PC-3 (cell line): ENCODE measurements at regions not wholly inside any gene's neighbourhood (a gene's known extent, or its start where the extent isn't known, plus 50 kb on each side); places are given as distances from the start of the nearest gene placed in this dataset.

Experiments used
- ATAC-seq: fragments of 200-7000 bp; cut with Tn5 transposase; 2 replicates; pipeline ENCODE4 v1.9.1; 2020; ENCODE audit warnings: mild to moderate bottlenecking, moderate library complexity
- BruUV-seq: library from RNA; stranded (reverse); fragments of 400-500 nt; replicated peaks from 2 replicates; lab custom pipeline; 2021; lab: Mats Ljungman, UMichigan
- CTCF ChIA-PET: fragments of 300-600 bp; sonication (Branson Sonifier 250); formaldehyde crosslinking; loops from one replicate; lab custom pipeline; 2022; ENCODE audit warnings: antibody characterized with exemption; lab: Charles Lee
- POLR2A ChIA-PET: fragments of 300-600 bp; sonication (Branson Sonifier 250); formaldehyde crosslinking; loops from one replicate; lab custom pipeline; 2022; ENCODE audit warnings: antibody characterized with exemption; ENCODE audit not compliant: unreplicated experiment; lab: Charles Lee
- DNase-seq: peaks from one replicate; pipeline ENCODE4 v3.0.0-alpha.2; 2015
- H2AFZ ChIP-seq: fragments of 300-600 bp; sonication (generic); 2 replicates; pipeline ENCODE4 v1.6.0; 2016; ENCODE audit warnings: antibody characterized with exemption, low read length
- H3F3A ChIP-seq: fragments of 300-600 bp; sonication (generic); one replicate; pipeline ENCODE4 v1.6.0; 2017; ENCODE audit warnings: antibody characterized with exemption, low read length, control low read depth, mild to moderate bottlenecking; ENCODE audit not compliant: unreplicated experiment
- H3K27ac ChIP-seq: fragments of 300-600 bp; sonication (generic); 2 replicates; pipeline ENCODE4 v1.5.1; 2016; ENCODE audit warnings: mild to moderate bottlenecking, low read length
- H3K27me3 ChIP-seq: fragments of 300-600 bp; sonication (generic); 2 replicates; pipeline ENCODE4 v1.6.1; 2016; ENCODE audit warnings: low read length, mixed read lengths
- H3K36me3 ChIP-seq: fragments of 300-600 bp; sonication (generic); 2 replicates; pipeline ENCODE4 v1.6.1; 2016; ENCODE audit warnings: low read depth, mixed run types, low read length, mixed read lengths
- H3K4me1 ChIP-seq: fragments of 300-600 bp; sonication (generic); 2 replicates; pipeline ENCODE4 v1.5.1; 2016; ENCODE audit warnings: low read length; ENCODE audit not compliant: insufficient read depth
- H3K4me2 ChIP-seq: fragments of 300-600 bp; sonication (generic); 2 replicates; pipeline ENCODE4 v1.6.0; 2016; ENCODE audit warnings: low read length
- H3K4me3 ChIP-seq: fragments of 300-600 bp; sonication (generic); 2 replicates; pipeline ENCODE4 v1.5.1; 2016; ENCODE audit warnings: mild to moderate bottlenecking, low read length, mixed read lengths
- H3K79me2 ChIP-seq: fragments of 300-600 bp; sonication (generic); 2 replicates; pipeline ENCODE4 v1.6.1; 2017; ENCODE audit warnings: low read length, mixed read lengths
- H3K9ac ChIP-seq: fragments of 300-600 bp; sonication (generic); 2 replicates; pipeline ENCODE4 v1.6.0; 2016; ENCODE audit warnings: mild to moderate bottlenecking, low read length
- H3K9me2 ChIP-seq: fragments of 300-600 bp; sonication (generic); replicated peaks from 2 replicates; pipeline ENCODE4 v1.6.1; 2016; ENCODE audit warnings: mixed run types, low read length, mixed read lengths
- H3K9me3 ChIP-seq: fragments of 300-600 bp; sonication (generic); 2 replicates; pipeline ENCODE4 v1.6.1; 2016; ENCODE audit warnings: low read length, mixed read lengths
- H4K20me1 ChIP-seq: fragments of 300-600 bp; sonication (generic); 2 replicates; pipeline ENCODE4 v1.6.1; 2016; ENCODE audit warnings: low read length, mixed read lengths
- CTCF ChIP-seq: fragments of 300-600 bp; sonication (generic); conservative IDR thresholded peaks from 2 replicates; pipeline ENCODE4 v1.5.1; 2017; ENCODE audit warnings: antibody characterized with exemption, low read depth, mild to moderate bottlenecking, low read length
- EZH2 ChIP-seq: fragments of 300-600 bp; sonication (generic); IDR thresholded peaks from one replicate; pipeline ENCODE4 v1.6.1; 2017; ENCODE audit warnings: antibody characterized with exemption, mild to moderate bottlenecking, low read length; ENCODE audit not compliant: unreplicated experiment
- EZH2phosphoT487 ChIP-seq: fragments of 300-600 bp; sonication (generic); IDR thresholded peaks from 2 replicates; pipeline ENCODE4 v1.6.1; 2018; ENCODE audit warnings: mild to moderate bottlenecking, antibody characterized with exemption, low read length, borderline replicate concordance
- intact Hi-C: fragments of 100-400 bp; cut with micrococcal nuclease; formaldehyde crosslinking; loops from 2 replicates; pipeline ENCODE4 v1.9.0; 2023

- BruUV-seq = no TSS peak
- Histone ChIP-seq H3K27me3 (peaks cover 8% of the 10 kb centered on the region; the same call in 1 of the 2 replicates), H3K4me2 (no peak overlapping the region), H3K4me1 (no peaks in the 10 kb centered on the region), H4K20me1 (no peaks in the 10 kb centered on the region), H3K9me2 (no peaks in the 10 kb centered on the region; the same call in 1 of the 2 replicates), H3F3A (no peaks in the 10 kb centered on the region), H2AFZ (no peak overlapping the region), H3K9me3 (no peaks in the 10 kb centered on the region), H3K27ac (no peak overlapping the region), H3K79me2 (no peaks in the 10 kb centered on the region), H3K36me3 (no peaks in the 10 kb centered on the region), H3K4me3 (no peak overlapping the region), H3K9ac (no peak overlapping the region)
- intact Hi-C loops = no loop called here
- no peak for TF ChIP-seq EZH2phosphoT487
- no peak for TF ChIP-seq CTCF
- no peak for TF ChIP-seq EZH2
- ATAC-seq (no peak), DNase-seq (no peak)
- ChIA-PET POLR2A (no interaction called here), CTCF (no interaction called here)
Measured at GRCh38 chr12:105834496-105834895, 304.3 kb downstream of the NUAK1 start.

DNA sequence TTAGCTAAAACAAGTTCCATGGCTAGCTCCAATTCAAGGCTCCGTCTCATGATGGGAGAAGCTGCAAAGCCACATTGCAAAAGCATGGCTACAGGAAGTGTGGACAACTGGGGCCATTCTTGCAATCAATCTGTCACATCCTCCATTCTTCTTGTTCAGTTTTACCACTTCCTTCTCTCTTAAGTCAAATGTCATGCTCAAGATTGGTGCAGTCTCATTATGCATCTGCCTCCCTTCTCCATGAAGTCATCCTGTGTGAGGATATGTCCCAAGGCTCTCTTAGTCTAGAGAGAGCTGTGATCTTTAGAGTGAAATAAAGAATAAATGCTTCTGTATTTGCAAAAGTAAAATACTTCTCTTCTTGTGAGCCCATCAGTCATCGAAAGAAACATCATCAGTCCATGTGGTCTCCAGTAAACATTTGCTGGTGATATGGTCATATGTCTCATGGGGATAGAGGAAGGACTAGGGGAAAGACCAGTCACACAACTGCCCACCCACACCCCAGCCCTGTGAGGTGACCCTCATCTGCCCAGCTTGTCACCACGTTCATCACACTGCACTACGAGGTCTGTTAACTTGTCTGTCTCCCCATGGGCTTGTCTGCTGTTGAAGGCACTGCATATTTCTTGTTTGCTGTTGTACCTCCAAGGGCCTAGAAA, 303.0 kb downstream of the NUAK1 start:
- Histone ChIP-seq H2AFZ (no peak overlapping the region), H3K9ac (no peak overlapping the region), H3F3A (no peaks in the 10 kb centered on the region), H3K27ac (no peak overlapping the region), H3K79me2 (no peaks in the 10 kb centered on the region), H4K20me1 (no peaks in the 10 kb centered on the region), H3K4me3 (no peak overlapping the region), H3K27me3 (peaks cover 21% of the 10 kb centered on the region; the same call in 1 of the 2 replicates), H3K4me1 (no peaks in the 10 kb centered on the region), H3K9me2 (no peaks in the 10 kb centered on the region; the same call in 1 of the 2 replicates), H3K4me2 (no peak overlapping the region), H3K9me3 (no peaks in the 10 kb centered on the region), H3K36me3 (no peaks in the 10 kb centered on the region)
- no TSS peak for BruUV-seq
- TF ChIP-seq EZH2phosphoT487 (no peak), CTCF (no peak), EZH2 (no peak)
- CTCF ChIA-PET = no interaction called here
- intact Hi-C loops = no loop called here
- POLR2A ChIA-PET = no interaction called here
- DNase-seq = no peak
- no peak for ATAC-seq

DNA sequence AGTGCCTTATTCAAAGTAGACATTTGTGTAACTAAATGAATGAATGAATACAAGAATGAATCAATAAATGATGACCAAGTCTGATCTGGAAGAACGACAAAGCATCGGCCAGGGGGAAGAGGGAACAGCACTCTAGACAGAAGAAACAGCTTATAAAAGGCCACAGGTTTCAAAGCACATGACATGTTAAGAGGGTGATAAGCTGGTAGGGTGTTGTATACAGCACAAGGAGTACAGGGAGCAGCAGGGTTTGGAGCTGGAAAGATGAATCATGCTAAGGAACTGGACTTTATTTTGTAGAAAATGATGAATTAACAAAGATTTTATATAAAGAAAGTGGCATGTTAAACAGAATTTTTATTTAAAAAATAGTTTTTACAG, 302.5 kb downstream of the NUAK1 start:
- Histone ChIP-seq H3K9me2 (no peaks in the 10 kb centered on the region; the same call in 1 of the 2 replicates), H3K4me1 (no peaks in the 10 kb centered on the region), H3K36me3 (no peaks in the 10 kb centered on the region), H4K20me1 (no peaks in the 10 kb centered on the region), H2AFZ (no peak overlapping the region), H3K4me2 (no peak overlapping the region), H3K27ac (no peak overlapping the region), H3K79me2 (no peaks in the 10 kb centered on the region), H3K9me3 (no peaks in the 10 kb centered on the region), H3K4me3 (no peak overlapping the region), H3K27me3 (peaks cover 26% of the 10 kb centered on the region; the same call in 1 of the 2 replicates), H3F3A (no peaks in the 10 kb centered on the region), H3K9ac (no peak overlapping the region)
- BruUV-seq = no TSS peak
- intact Hi-C loops = no loop called here
- ChIA-PET POLR2A (no interaction called here), CTCF (no interaction called here)
- no peak for TF ChIP-seq EZH2
- TF ChIP-seq CTCF = no peak
- no peak for TF ChIP-seq EZH2phosphoT487
- ATAC-seq (no peak), DNase-seq (no peak)
